PC-3 (cell line): ENCODE measurements at regions not wholly inside any gene's neighbourhood (a gene's known extent, or its start where the extent isn't known, plus 50 kb on each side); places are given as distances from the start of the nearest gene placed in this dataset.

Experiments used
- CTCF ChIP-seq: fragments of 300-600 bp; sonication (generic); conservative IDR thresholded peaks from 2 replicates; pipeline ENCODE4 v1.5.1; 2017; ENCODE audit warnings: antibody characterized with exemption, low read depth, mild to moderate bottlenecking, low read length
- EZH2 ChIP-seq: fragments of 300-600 bp; sonication (generic); IDR thresholded peaks from one replicate; pipeline ENCODE4 v1.6.1; 2017; ENCODE audit warnings: antibody characterized with exemption, mild to moderate bottlenecking, low read length; ENCODE audit not compliant: unreplicated experiment
- EZH2phosphoT487 ChIP-seq: fragments of 300-600 bp; sonication (generic); IDR thresholded peaks from 2 replicates; pipeline ENCODE4 v1.6.1; 2018; ENCODE audit warnings: mild to moderate bottlenecking, antibody characterized with exemption, low read length, borderline replicate concordance

GRCh38 chr15:69855258-69856000, 242.3 kb downstream of the TLE3 start:
- TF ChIP-seq CTCF (no peak), EZH2 (no peak), EZH2phosphoT487 (no peak)
